ENCODE measurements at regions not wholly inside any gene's neighbourhood (a gene's known extent, or its start where the extent isn't known, plus 50 kb on each side); places are given as distances from the start of the nearest gene placed in this dataset.

- H3K4me1 ChIP-seq (ENCODE audit: low read length): peaks cover 6% of the 10 kb centered on the region; the same call in 1 of the 2 replicates
- TF ChIP-seq EZH2phosphoT487 (IDR thresholded peaks at IDR 0.05; ENCODE audit: low read depth) (no peak), CTCF (IDR thresholded peaks at IDR 0.05; ENCODE audit: low read depth, low read length) (no peak)
- no peaks in the 10 kb centered on the region for H4K20me1 ChIP-seq (ENCODE audit: insufficient read depth, low read length)
- H3K9ac ChIP-seq (ENCODE audit: low read length): no peak overlapping the region
- no peaks in the 10 kb centered on the region for H3K9me3 ChIP-seq (ENCODE audit: insufficient read depth, low read length)
- H3K27me3 ChIP-seq (ENCODE audit: low read depth, low read length): no peaks in the 10 kb centered on the region
- H3K36me3 ChIP-seq (replicated peaks; ENCODE audit: low read depth, low read length): no peaks in the 10 kb centered on the region
- no peak overlapping the region for H3K27ac ChIP-seq (ENCODE audit: low read length)
- H3K4me3 ChIP-seq (ENCODE audit: low read length): no peak overlapping the region
- no peak overlapping the region for H3K4me2 ChIP-seq (ENCODE audit: low read length)
- no peak overlapping the region for H2AFZ ChIP-seq (ENCODE audit: low read depth, low read length)
- H3K79me2 ChIP-seq (ENCODE audit: low read length): no peaks in the 10 kb centered on the region
Observed at GRCh38 chrX:23133551-23133950, 133.8 kb downstream of the DDX53 start.

GRCh38 chrX:23134136-23134535 lies 134.4 kb downstream of the DDX53 start:
- H2AFZ ChIP-seq (ENCODE audit: low read depth, low read length): no peak overlapping the region
- no peak overlapping the region for H3K4me3 ChIP-seq (ENCODE audit: low read length)
- H3K27me3 ChIP-seq (ENCODE audit: low read depth, low read length): no peaks in the 10 kb centered on the region
- H3K9me3 ChIP-seq (ENCODE audit: insufficient read depth, low read length): no peaks in the 10 kb centered on the region
- H3K4me2 ChIP-seq (ENCODE audit: low read length): no peak overlapping the region
- H3K79me2 ChIP-seq (ENCODE audit: low read length): no peaks in the 10 kb centered on the region
- no peak overlapping the region for H3K9ac ChIP-seq (ENCODE audit: low read length)
- TF ChIP-seq EZH2phosphoT487 (IDR thresholded peaks at IDR 0.05; ENCODE audit: low read depth) (no peak), CTCF (IDR thresholded peaks at IDR 0.05; ENCODE audit: low read depth, low read length) (no peak)
- H4K20me1 ChIP-seq (ENCODE audit: insufficient read depth, low read length): no peaks in the 10 kb centered on the region
- H3K4me1 ChIP-seq (ENCODE audit: low read length): peaks cover 6% of the 10 kb centered on the region; the same call in 1 of the 2 replicates
- H3K36me3 ChIP-seq (replicated peaks; ENCODE audit: low read depth, low read length): no peaks in the 10 kb centered on the region
- no peak overlapping the region for H3K27ac ChIP-seq (ENCODE audit: low read length)

GRCh38 chrX:23136816-23137215 lies 137.1 kb downstream of the DDX53 start:
- no peaks in the 10 kb centered on the region for H4K20me1 ChIP-seq (ENCODE audit: insufficient read depth, low read length)

GRCh38 chrX:23168291-23168690 lies 166.4 kb upstream of the PTCHD1 start:
- Histone ChIP-seq H4K20me1 (ENCODE audit: insufficient read depth, low read length) (no peaks in the 10 kb centered on the region), H3K9ac (ENCODE audit: low read length) (no peak overlapping the region), H3K27me3 (ENCODE audit: low read depth, low read length) (no peaks in the 10 kb centered on the region), H3K27ac (ENCODE audit: low read length) (no peak overlapping the region), H2AFZ (ENCODE audit: low read depth, low read length) (no peak overlapping the region), H3K4me2 (ENCODE audit: low read length) (no peak overlapping the region), H3K4me3 (ENCODE audit: low read length) (no peak overlapping the region), H3K79me2 (ENCODE audit: low read length) (no peaks in the 10 kb centered on the region), H3K4me1 (ENCODE audit: low read length) (no peaks in the 10 kb centered on the region), H3K36me3 (replicated peaks; ENCODE audit: low read depth, low read length) (no peaks in the 10 kb centered on the region), H3K9me3 (ENCODE audit: insufficient read depth, low read length) (no peaks in the 10 kb centered on the region)
- no peak for TF ChIP-seq EZH2phosphoT487 (IDR thresholded peaks at IDR 0.05; ENCODE audit: low read depth)

More at GRCh38 chrX:23136816-23137215, 137.1 kb downstream of the DDX53 start:
- Histone ChIP-seq H3K9me3 (ENCODE audit: insufficient read depth, low read length) (no peaks in the 10 kb centered on the region), H3K4me2 (ENCODE audit: low read length) (no peak overlapping the region), H3K9ac (ENCODE audit: low read length) (no peak overlapping the region), H3K27me3 (ENCODE audit: low read depth, low read length) (no peaks in the 10 kb centered on the region), H3K36me3 (replicated peaks; ENCODE audit: low read depth, low read length) (no peaks in the 10 kb centered on the region), H3K79me2 (ENCODE audit: low read length) (no peaks in the 10 kb centered on the region), H3K4me1 (ENCODE audit: low read length) (no peaks in the 10 kb centered on the region), H2AFZ (ENCODE audit: low read depth, low read length) (no peak overlapping the region), H3K27ac (ENCODE audit: low read length) (no peak overlapping the region), H3K4me3 (ENCODE audit: low read length) (no peak overlapping the region)
- TF ChIP-seq CTCF (IDR thresholded peaks at IDR 0.05; ENCODE audit: low read depth, low read length): no peak
- no peak for TF ChIP-seq EZH2phosphoT487 (IDR thresholded peaks at IDR 0.05; ENCODE audit: low read depth)

All from OCI-LY3 (cell line).